GM18508 (cell line): ENCODE measurements at regions not wholly inside any gene's neighbourhood (a gene's known extent, or its start where the extent isn't known, plus 50 kb on each side); places are given as distances from the start of the nearest gene placed in this dataset.
"Not testable (repeated sequence)": the region's sequence is repeated elsewhere in the genome, so short reads cannot be mapped to it uniquely, and the experiment has no call there.

Source experiments
- ATAC-seq: cut with Tn5 transposase; IDR thresholded peaks from one replicate; pipeline ENCODE4 v1.9.1; 2021; ENCODE audit warnings: moderate number of reproducible peaks; ENCODE audit not compliant: insufficient read depth, unreplicated experiment

GRCh38 chr1:95506736-95507414 lies 272.9 kb downstream of the RWDD3 start:
- no peak for ATAC-seq

- ATAC-seq, result no peak
Measured at GRCh38 chr1:95509989-95510388, 276.0 kb downstream of the RWDD3 start.

GRCh38 chr1:95512925-95513324 lies 278.9 kb downstream of the RWDD3 start:
- ATAC-seq, result no peak

- no peak for ATAC-seq
Measured at GRCh38 chr1:95517506-95517905, 283.5 kb downstream of the RWDD3 start.

GRCh38 chr1:95518310-95518709 lies 284.3 kb downstream of the RWDD3 start:
- ATAC-seq, result no peak

GRCh38 chr1:95520390-95520789 lies 286.4 kb downstream of the RWDD3 start:
- ATAC-seq, result no peak

- ATAC-seq, result no peak
Measured at GRCh38 chr1:95532335-95532734, 298.3 kb downstream of the RWDD3 start.

- ATAC-seq, result no peak
Measured at GRCh38 chr1:95534985-95535384, 301.0 kb downstream of the RWDD3 start.

GRCh38 chr1:95535614-95536013 lies 301.6 kb downstream of the RWDD3 start:
- ATAC-seq, result no peak

- no peak for ATAC-seq
Measured at GRCh38 chr1:95536501-95536900, 302.5 kb downstream of the RWDD3 start.

GRCh38 chr1:95537176-95537575 lies 303.2 kb downstream of the RWDD3 start:
- ATAC-seq, result no peak

- ATAC-seq, result not testable (repeated sequence)
Measured at GRCh38 chr1:95538242-95538641, 304.2 kb downstream of the RWDD3 start.

GRCh38 chr1:95542936-95543335 lies 308.9 kb downstream of the RWDD3 start:
- ATAC-seq, result no peak

GRCh38 chr1:95547005-95547404 lies 313.0 kb downstream of the RWDD3 start:
- no peak for ATAC-seq

GRCh38 chr1:95548211-95548610 lies 314.2 kb downstream of the RWDD3 start:
- no peak for ATAC-seq

GRCh38 chr1:95551201-95551600 lies 317.2 kb downstream of the RWDD3 start:
- no peak for ATAC-seq

- no peak for ATAC-seq
Measured at GRCh38 chr1:95553595-95553994, 319.6 kb downstream of the RWDD3 start.

- no peak for ATAC-seq
Measured at GRCh38 chr1:95554408-95554807, 320.4 kb downstream of the RWDD3 start.

GRCh38 chr1:95558791-95559190 lies 324.8 kb downstream of the RWDD3 start:
- no peak for ATAC-seq

- ATAC-seq, result no peak
Measured at GRCh38 chr1:95561346-95561745, 327.3 kb downstream of the RWDD3 start.

GRCh38 chr1:95562230-95562629 lies 328.2 kb downstream of the RWDD3 start:
- no peak for ATAC-seq

GRCh38 chr1:95572002-95572401 lies 338.0 kb downstream of the RWDD3 start:
- ATAC-seq, result no peak

GRCh38 chr1:95572962-95573361 lies 339.0 kb downstream of the RWDD3 start:
- no peak for ATAC-seq
